KOPT-K1 (cell line): ENCODE measurements at regions not wholly inside any gene's neighbourhood (a gene's known extent, or its start where the extent isn't known, plus 50 kb on each side); places are given as distances from the start of the nearest gene placed in this dataset.

Experiments used
- H3K27ac ChIP-seq: fragments of 200-600 bp; sonication (generic); 2 replicates; pipeline ENCODE4 v1.5.1; 2016; ENCODE audit warnings: antibody characterized with exemption, mild to moderate bottlenecking, low read depth, low read length; ENCODE audit not compliant: poor library complexity, severe bottlenecking
- H3K36me3 ChIP-seq: fragments of 200-600 bp; sonication (generic); 2 replicates; pipeline ENCODE4 v1.5.1; 2017; ENCODE audit warnings: antibody characterized with exemption, mild to moderate bottlenecking, low read length, moderate library complexity; ENCODE audit not compliant: insufficient read depth
- H3K9me3 ChIP-seq: fragments of 200-600 bp; sonication (generic); 2 replicates; pipeline ENCODE4 v1.5.1; 2017; ENCODE audit warnings: antibody characterized with exemption, low read length, mild to moderate bottlenecking; ENCODE audit not compliant: insufficient read depth, poor library complexity, severe bottlenecking

DNA sequence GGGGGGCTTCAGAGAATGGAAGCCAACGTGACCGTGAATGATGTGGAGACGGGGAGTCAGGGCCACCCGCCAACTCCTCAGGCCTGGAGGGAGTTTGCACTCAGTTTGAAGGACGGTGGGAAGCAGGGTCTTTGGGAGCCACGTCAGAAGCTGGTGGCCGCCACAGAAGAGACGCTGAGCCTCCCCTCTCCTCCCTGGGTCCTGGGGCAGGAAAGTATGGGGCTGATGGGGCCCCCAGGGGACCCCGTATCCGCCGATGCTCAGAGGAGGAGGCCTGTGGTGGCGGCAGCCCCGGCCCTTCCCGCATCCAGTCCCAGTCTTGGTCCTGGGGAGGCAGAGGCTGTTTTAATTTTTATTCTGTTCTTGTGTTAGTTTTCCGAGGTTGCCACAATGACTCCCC lies 188.6 kb upstream of the C1orf174 start:
- no peaks in the 10 kb centered on the region for H3K36me3 ChIP-seq
- no peak overlapping the region for H3K27ac ChIP-seq
- no peaks in the 10 kb centered on the region for H3K9me3 ChIP-seq

DNA sequence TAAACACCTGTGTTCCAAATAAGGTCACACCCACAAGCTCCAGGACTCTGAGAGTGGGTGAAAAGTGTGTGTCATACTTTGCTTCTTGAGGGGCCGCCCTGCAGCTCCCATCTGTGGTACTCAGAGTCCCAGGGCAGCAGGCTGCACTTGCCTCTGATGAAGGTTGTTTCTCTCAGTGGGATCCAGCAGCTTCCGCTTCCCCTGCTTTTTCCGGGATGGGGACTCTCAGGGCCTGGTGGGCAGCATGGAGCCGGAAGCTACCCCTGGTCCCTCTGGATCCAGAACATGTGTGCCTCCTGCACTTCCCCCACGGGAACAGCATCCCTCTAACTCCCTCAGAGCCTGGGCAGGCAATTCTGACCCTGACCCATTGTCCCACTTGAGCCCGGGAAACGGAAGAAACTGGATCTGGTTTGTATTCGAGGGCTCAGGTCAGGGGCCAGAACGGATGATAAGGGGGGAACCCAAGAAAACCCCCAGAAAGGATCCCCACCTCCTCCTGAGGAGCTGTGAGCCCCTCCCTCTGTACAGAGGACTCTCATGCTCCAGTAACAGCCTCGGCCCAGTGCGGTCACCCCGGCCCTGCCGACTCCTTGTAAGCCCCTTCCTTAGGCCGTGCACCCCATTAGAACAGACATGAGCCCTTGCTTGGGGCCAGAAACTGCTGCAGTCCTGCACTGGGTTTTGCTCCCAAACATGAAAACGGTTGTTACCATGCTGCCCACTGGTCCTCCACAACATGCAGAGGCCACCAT lies 189.5 kb upstream of the C1orf174 start:
- H3K9me3 ChIP-seq, result no peaks in the 10 kb centered on the region
- no peak overlapping the region for H3K27ac ChIP-seq

DNA sequence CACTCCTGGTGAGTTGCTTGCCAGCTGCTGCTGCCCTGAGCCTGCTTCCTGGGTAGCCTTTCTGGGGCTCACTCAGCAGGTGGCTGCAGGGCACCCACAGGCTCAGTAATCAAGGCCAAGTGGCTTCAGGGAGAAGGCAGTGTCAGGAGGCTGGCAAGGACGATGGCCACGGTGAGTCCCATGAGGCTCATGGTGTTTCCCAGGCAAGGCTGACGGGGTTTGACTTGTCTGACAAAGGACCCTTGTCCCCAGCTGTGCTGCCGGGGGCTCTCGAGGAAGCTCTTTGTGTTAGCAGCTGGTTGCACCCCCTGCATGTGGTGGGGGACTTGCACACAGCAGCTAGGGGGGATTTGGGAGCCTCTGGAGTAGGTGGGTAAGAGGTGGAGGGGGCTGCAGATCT lies 190.5 kb upstream of the C1orf174 start:
- Histone ChIP-seq H3K27ac (no peak overlapping the region), H3K36me3 (no peaks in the 10 kb centered on the region), H3K9me3 (no peaks in the 10 kb centered on the region)

More for the DNA sequence above, 189.5 kb upstream of the C1orf174 start:
- H3K36me3 ChIP-seq, result no peaks in the 10 kb centered on the region

DNA sequence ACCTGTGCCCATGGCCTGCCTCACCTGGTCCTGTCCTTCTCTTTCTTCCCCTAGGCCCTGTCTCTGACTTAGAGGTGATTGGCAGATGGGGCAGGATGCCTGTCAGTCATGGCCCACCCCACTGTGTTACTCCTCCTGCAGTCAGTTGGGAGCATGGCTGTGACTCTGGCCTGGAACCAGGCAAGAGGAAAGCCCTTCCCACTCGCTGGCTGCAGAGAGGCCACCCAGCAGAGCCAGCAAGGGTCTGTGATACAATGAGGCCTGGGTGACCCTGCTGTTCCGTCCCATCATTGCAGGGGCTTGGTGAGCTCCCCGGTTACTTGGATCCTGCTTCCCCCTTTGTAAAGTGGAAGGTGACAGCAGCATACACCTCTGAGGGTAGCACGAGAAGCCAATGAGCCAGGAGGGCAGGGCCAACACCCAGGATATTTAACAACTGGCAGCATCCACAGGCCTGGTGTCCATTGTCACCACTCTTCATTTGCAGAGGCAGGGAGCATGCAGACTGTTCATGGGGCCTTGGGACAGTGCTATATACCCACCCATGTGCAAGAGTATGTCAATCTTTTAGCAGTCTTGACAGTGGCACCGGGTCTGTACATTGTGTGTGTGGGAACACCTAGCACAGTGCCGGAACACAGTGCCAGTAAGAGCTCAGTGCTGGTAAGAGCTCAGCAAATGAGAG lies 191.0 kb upstream of the C1orf174 start:
- Histone ChIP-seq H3K36me3 (no peaks in the 10 kb centered on the region), H3K9me3 (no peaks in the 10 kb centered on the region), H3K27ac (no peak overlapping the region)

DNA sequence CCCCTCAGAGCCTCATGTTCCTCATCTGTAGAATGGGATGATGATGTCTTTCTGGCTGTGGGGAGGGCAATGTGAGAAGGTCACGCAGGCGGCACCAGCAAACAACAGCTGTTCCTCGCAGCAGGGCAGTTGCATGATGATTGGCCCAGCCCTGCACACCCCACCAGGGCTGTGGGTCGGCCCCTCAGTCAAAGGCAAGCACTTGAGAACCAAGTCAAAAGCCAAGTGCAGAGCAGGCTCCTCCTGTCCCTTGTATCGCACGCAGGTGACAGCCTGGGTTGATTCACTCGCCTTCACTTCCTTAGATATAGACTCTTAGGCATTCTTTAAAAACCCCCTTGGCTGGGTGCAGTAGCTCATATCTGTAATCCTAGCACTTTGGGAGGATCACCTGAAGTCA lies 191.9 kb upstream of the C1orf174 start:
- H3K9me3 ChIP-seq, result no peaks in the 10 kb centered on the region
- no peak overlapping the region for H3K27ac ChIP-seq
- no peaks in the 10 kb centered on the region for H3K36me3 ChIP-seq

DNA sequence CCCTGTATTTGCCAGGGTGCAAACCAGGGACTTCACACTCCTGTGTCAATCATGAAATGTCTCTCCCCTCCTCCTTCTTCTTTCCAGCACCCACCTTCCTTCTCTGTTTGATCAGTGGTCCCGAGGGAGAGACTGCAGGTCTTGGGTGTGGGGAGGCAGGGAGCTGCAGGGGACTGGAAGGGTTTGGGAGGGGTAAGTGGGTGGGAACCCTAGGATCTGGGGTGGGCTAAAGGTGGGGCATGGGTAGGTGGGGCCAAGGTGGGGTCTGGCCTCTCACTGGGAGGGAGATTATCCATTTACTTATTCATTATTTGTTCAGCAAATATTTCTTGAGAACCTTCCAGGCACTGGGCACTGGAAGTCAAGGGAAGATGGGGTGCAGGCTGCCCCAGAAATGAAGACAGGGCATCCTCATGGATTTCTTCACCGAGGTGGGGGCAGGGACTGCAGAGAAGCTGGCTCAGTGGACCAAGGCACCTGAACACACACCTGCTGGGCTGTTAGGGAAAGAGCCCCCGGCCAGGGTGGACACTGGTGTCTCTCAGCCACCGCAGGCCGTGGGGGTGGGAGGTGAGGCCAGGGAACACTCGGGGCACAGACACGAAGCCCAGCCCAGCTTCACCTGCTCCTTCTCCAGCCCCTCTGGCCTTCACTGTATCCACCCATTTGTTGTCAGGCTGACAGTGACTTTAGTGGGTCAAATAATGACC lies 193.9 kb upstream of the C1orf174 start:
- no peaks in the 10 kb centered on the region for H3K36me3 ChIP-seq
- H3K9me3 ChIP-seq, result no peaks in the 10 kb centered on the region
- H3K27ac ChIP-seq, result no peak overlapping the region

DNA sequence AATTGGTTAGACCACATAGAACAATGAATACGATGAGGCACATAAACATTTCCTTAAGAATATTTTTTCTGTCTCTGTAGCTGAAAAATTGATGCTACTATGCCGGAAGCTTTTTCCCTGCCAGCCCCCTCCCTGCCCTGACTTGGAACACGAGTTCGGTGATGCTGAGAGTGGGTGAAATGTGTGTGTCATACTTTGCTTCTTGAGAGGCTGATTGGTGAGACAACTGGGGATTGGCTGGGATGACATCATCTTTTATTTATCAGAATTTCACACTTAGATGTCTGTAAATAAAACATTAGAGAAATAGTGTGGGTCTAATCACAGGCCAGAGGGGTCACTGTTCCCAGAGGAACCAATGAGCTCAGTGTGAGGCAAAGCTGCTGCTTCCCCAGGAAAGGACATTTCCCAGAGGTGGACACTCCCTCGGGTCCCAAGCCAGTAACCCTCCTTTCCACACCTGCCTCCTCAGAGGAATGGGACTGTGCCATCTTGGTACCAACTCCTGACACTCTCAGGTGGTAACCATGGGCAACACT lies 195.4 kb upstream of the C1orf174 start:
- H3K27ac ChIP-seq, result no peak overlapping the region
- no peaks in the 10 kb centered on the region for H3K36me3 ChIP-seq
- H3K9me3 ChIP-seq, result no peaks in the 10 kb centered on the region

DNA sequence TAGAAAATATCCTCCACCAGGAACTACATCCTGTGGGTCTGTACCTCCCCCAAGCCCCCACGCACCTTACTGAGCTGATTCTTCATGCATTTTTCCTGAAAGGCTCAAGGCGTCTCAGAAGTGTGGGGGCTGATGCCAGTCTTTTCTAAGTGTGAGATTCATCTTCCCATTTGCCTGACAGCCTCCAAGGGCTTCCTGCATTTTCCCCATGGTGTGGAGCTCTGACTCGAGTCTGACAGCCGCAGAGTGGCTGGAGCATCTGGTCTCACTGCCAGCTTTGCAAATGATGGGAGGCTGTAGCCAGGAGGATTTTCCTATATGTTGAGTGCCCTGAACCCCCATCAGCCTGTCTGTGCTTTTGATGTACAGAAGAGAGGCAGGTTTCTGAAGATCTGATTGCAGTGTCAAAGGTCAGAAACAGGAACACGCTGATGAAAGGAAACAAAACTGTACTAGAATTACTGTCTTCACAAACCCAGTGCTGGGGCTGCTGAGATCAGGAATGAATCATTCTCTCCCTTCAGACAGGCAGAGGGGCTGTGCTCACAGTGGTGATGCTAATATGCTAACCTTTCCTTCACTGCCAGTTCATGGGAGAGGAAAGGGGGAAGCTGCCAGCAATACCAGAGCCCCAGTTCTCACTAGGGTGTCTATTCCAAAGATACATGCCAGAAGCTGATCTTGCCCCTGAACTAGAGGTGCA lies 201.5 kb upstream of the C1orf174 start:
- Histone ChIP-seq H3K9me3 (no peaks in the 10 kb centered on the region), H3K27ac (no peak overlapping the region)

DNA sequence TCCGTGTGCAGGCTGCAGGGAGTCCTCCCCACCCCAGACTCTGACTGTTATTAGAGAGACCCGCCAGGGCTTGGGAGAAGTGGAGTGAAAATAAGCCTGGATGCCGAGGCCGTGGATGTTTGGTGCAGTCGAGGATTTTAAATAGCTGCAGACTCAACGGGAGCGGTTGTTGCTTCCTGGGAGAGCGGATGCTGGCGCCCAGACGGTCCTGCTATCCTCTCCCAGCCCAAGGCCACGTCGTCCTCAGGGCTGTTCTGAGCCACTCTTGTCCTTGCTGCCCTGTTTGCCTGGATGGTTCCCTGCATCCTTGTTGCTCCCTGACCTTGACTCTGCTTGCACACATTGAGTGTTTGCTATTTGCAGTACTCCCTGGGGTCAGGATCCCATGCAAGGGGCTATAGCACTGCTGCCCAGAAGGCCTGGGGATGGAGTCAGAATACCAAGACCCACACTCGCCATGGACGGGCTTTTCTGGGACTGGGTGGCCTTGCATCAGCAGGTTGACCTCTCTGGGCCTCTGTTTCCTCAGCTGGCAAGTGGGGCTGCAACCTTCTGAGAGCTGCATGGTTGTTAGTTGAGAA lies 205.3 kb upstream of the C1orf174 start:
- no peaks in the 10 kb centered on the region for H3K9me3 ChIP-seq
- no peak overlapping the region for H3K27ac ChIP-seq
- no peaks in the 10 kb centered on the region for H3K36me3 ChIP-seq

More for the DNA sequence above, 201.5 kb upstream of the C1orf174 start:
- H3K36me3 ChIP-seq, result no peaks in the 10 kb centered on the region

DNA sequence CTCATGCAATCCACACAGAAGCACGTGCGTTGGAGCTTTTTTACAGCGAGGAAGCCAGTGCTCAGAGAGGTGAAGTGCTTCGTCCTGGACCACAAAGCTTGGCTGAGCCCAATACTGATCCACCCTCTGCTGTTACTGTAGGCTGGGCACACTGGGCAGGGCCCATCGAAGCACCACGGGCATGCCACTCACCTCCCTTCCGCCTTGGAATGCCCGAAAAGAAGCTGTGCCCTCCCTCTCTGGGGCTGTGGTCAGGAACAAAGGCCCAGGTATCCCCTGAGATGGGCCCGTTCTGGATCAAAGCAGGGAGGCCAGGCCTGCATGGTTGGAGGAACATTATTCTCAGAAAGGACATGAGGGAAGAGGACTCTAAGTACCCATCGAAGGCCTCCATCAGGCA lies 206.7 kb upstream of the C1orf174 start:
- Histone ChIP-seq H3K9me3 (no peaks in the 10 kb centered on the region), H3K27ac (no peak overlapping the region), H3K36me3 (no peaks in the 10 kb centered on the region)

DNA sequence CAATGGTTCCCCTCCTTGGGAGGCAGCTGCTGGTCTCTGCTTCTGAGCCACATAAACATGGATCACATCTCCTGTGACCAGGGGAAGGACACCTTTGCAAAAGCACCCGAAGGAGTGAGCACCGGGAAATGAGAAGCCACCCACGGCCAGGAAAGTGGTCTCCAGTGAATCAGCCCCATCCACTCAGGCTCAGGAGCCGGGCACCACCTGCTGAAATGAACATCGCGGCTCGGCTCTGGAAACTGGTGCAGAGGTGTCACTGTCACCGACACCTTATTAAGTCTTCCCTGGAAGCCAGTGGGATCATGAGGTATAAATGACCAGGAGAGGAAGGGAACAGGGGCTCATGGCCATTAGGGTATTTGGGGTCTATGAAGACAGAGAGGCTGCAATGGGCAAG lies 207.2 kb upstream of the C1orf174 start:
- H3K36me3 ChIP-seq, result no peaks in the 10 kb centered on the region
- no peak overlapping the region for H3K27ac ChIP-seq
- no peaks in the 10 kb centered on the region for H3K9me3 ChIP-seq

DNA sequence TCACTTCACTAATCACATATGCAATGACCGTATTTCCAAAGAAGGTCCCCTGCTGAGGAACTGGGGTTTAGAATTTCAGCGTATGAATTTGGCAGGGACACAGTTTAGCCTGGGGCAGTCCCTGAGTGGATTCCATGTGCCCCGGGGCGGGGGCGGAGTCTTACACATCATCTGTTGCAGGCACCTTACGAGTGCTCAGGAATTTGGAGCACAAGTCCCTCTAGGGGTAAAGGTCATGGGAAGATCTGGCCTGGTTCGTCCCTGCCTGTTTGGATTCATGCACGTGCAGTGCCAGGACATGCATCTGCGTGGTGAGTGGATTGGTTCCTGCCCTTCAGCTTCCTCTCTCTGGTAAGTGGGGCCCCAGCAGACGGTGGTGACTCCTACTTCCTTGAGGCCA lies 208.3 kb upstream of the C1orf174 start:
- Histone ChIP-seq H3K27ac (no peak overlapping the region), H3K36me3 (no peaks in the 10 kb centered on the region), H3K9me3 (no peaks in the 10 kb centered on the region)

DNA sequence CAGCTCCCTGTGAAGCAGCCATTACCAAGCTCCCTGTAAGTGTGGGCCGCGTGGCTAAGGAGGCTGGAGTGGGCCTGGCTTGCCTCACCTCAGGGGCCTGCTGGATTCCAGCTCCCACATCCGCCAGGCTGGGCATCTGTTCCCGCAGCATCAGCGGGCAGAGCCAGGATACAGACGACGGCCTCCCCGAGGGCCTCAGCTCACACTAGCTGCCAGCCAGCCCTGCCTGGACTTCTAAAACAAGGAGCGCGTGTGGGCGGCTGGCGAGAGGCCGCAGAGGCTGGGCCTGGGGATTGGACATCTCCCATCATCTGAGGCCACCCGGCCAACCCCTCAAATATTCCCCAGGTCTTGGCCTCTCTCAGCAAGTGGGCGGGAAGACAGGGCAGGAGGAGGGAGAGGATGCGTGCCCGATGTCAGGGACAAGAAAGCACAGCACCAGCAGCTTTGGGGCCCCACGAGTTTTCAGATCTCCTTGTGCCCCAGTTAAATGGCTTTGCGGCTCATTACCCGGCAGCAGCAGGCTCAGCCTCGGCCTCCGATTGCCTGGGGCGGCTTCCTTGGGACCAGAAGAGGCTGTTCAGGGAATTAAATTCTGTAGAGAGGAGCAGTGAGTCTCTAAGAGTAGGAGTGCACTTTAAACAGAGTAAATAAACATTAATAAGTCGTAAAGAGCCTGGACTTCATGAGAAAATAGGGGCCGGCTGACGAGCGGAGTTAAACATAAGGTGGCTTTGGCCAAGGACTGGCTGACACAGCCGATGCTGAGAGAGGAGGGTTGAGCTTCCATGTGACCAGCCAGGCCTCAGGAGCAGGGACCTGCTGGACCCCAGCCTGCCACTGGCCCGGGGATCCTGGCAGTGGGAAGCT lies 208.9 kb upstream of the C1orf174 start:
- Histone ChIP-seq H3K36me3 (no peaks in the 10 kb centered on the region), H3K27ac (no peak overlapping the region)

DNA sequence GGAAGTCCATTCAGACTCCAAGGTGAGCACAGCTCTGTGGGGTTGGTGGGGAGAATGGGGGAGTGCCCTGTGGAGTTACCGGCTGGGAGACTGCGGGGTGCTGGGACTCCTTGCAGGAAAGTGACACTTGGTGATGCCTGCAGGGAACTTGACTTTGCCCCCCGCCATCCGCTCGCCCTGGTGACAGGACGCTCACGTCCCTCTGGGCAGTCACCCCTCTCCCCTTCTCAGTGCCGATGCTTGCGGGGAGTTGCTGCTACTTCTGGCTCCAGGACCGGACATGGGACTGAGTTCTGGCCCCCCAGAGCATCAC lies 209.5 kb upstream of the C1orf174 start:
- no peaks in the 10 kb centered on the region for H3K36me3 ChIP-seq
- H3K9me3 ChIP-seq, result no peaks in the 10 kb centered on the region

More for the DNA sequence above, 208.9 kb upstream of the C1orf174 start:
- no peaks in the 10 kb centered on the region for H3K9me3 ChIP-seq

More for the DNA sequence above, 209.5 kb upstream of the C1orf174 start:
- H3K27ac ChIP-seq, result no peak overlapping the region
